GM12892 (cell line): ENCODE measurements at regions not wholly inside any gene's neighbourhood (a gene's known extent, or its start where the extent isn't known, plus 50 kb on each side); places are given as distances from the start of the nearest gene placed in this dataset.

Experiments used
- POLR2A ChIP-seq: IDR thresholded peaks from 2 replicates; pipeline ENCODE4 v1.6.1; 2011; ENCODE audit warnings: low read depth, low read length, control low read depth
- POLR2AphosphoS5 ChIP-seq: IDR thresholded peaks from 2 replicates; pipeline ENCODE4 v1.6.1; 2011; ENCODE audit warnings: low read depth, low read length, control low read depth

- no peak for TF ChIP-seq POLR2A
- no peak for TF ChIP-seq POLR2AphosphoS5
These were observed 420.0 kb upstream of the EYS start for GRCh38 chr6:66127061-66127460.
